ENCODE measurements at regions not wholly inside any gene's neighbourhood (a gene's known extent, or its start where the extent isn't known, plus 50 kb on each side); places are given as distances from the start of the nearest gene placed in this dataset.

GRCh38 chr6:65903992-65904391, 197.0 kb upstream of the EYS start:
- DNase-seq: no peak

- no peak for DNase-seq
Observed at GRCh38 chr6:65900928-65901327, 193.9 kb upstream of the EYS start.

- no peak for DNase-seq
Observed at GRCh38 chr6:65896140-65896539, 189.1 kb upstream of the EYS start.

- DNase-seq: no peak
Observed at GRCh38 chr6:65876668-65877067, 169.6 kb upstream of the EYS start.

- DNase-seq: no peak
Observed at GRCh38 chr6:65852369-65852852, 145.4 kb upstream of the EYS start.

GRCh38 chr6:65830151-65830550, 123.1 kb upstream of the EYS start:
- no peak for DNase-seq

GRCh38 chr6:65819152-65819551, 112.1 kb upstream of the EYS start:
- DNase-seq: no peak

GRCh38 chr6:65818576-65818975, 111.5 kb upstream of the EYS start:
- no peak for DNase-seq

- DNase-seq: no peak
Observed at GRCh38 chr6:65816991-65817390, 110.0 kb upstream of the EYS start.

GRCh38 chr6:65814071-65814470, 107.0 kb upstream of the EYS start:
- no peak for DNase-seq

- no peak for DNase-seq
Observed at GRCh38 chr6:65803186-65803585, 96.2 kb upstream of the EYS start.

- DNase-seq: no peak
Observed at GRCh38 chr6:65799389-65799788, 92.4 kb upstream of the EYS start.

GRCh38 chr6:65798280-65799014, 91.4 kb upstream of the EYS start:
- DNase-seq: no peak

- no peak for DNase-seq
Observed at GRCh38 chr6:65790666-65791065, 83.6 kb upstream of the EYS start.

GRCh38 chr6:65787787-65788186, 80.8 kb upstream of the EYS start:
- DNase-seq: no peak

GRCh38 chr6:65786815-65787214, 79.8 kb upstream of the EYS start:
- no peak for DNase-seq

GRCh38 chr6:65780691-65781090, 73.7 kb upstream of the EYS start:
- DNase-seq: no peak

GRCh38 chr6:65776332-65776731, 69.3 kb upstream of the EYS start:
- no peak for DNase-seq

- DNase-seq: no peak
Observed at GRCh38 chr6:65771946-65772345, 64.9 kb upstream of the EYS start.

- no peak for DNase-seq
Observed at GRCh38 chr6:65761890-65762289, 54.9 kb upstream of the EYS start.

- DNase-seq: no peak
Observed at GRCh38 chr6:65760285-65760684, 53.3 kb upstream of the EYS start.

Data from CD4-positive, alpha-beta T cell treated with Interleukin-4 for 1 hour (primary cell).